ENCODE measurements at regions not wholly inside any gene's neighbourhood (a gene's known extent, or its start where the extent isn't known, plus 50 kb on each side); places are given as distances from the start of the nearest gene placed in this dataset.

DNA sequence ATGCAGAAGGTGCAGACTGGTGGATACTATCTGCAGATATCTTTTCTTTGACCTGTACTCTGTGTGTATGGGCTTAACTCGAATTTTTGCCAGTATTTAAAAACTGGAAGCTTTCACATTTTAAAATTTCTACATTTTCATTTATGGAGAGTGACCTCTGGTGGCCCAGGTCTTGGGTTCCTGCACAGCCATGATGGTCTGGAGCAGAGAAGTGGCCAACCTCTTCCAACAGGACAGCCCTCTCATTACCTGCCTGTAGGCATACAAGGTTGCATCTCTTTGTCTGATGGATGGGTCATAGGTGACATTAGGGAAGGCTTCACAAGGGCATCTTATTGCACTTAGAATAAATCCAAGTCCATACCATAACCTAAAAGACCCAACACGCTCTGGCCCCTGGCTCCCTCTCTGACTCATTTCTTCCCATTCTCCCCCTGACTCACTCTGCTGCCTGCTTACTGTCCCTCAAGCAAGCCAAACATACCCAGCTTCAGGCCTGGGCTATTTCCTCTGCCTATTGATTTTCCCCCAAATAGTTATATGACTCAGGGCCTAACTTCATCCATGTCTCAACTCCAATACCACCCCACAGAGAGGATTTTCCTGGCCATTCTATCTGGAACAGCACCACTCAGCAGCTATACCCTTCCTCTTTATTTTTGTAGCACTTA, 113.3 kb upstream of the SLC1A3 start:
- H3K4me3 ChIP-seq = no peak overlapping the region
- H3K27ac ChIP-seq = no peak overlapping the region
- no peaks in the 10 kb centered on the region for H3K9me3 ChIP-seq
- TF ChIP-seq POLR2A (IDR thresholded peaks at IDR 0.05) = no peak
- TF ChIP-seq EP300 (IDR thresholded peaks at IDR 0.05) = no peak
- TF ChIP-seq, protein P1, sequence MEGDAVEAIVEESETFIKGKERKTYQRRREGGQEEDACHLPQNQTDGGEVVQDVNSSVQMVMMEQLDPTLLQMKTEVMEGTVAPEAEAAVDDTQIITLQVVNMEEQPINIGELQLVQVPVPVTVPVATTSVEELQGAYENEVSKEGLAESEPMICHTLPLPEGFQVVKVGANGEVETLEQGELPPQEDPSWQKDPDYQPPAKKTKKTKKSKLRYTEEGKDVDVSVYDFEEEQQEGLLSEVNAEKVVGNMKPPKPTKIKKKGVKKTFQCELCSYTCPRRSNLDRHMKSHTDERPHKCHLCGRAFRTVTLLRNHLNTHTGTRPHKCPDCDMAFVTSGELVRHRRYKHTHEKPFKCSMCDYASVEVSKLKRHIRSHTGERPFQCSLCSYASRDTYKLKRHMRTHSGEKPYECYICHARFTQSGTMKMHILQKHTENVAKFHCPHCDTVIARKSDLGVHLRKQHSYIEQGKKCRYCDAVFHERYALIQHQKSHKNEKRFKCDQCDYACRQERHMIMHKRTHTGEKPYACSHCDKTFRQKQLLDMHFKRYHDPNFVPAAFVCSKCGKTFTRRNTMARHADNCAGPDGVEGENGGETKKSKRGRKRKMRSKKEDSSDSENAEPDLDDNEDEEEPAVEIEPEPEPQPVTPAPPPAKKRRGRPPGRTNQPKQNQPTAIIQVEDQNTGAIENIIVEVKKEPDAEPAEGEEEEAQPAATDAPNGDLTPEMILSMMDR (IDR thresholded peaks at IDR 0.05) = no peak
- TF ChIP-seq POLR2AphosphoS5 (IDR thresholded peaks at IDR 0.05) = no peak
- no peaks in the 10 kb centered on the region for H3K36me3 ChIP-seq
- H3K4me1 ChIP-seq = peaks cover 17% of the 10 kb centered on the region
- no peak for DNase-seq (ENCODE audit: low spot score in 2 of 2)
- H3K27me3 ChIP-seq = no peaks in the 10 kb centered on the region
- WGBS = 83% methylated on average over 2 of the region's 2 CpGs

DNA sequence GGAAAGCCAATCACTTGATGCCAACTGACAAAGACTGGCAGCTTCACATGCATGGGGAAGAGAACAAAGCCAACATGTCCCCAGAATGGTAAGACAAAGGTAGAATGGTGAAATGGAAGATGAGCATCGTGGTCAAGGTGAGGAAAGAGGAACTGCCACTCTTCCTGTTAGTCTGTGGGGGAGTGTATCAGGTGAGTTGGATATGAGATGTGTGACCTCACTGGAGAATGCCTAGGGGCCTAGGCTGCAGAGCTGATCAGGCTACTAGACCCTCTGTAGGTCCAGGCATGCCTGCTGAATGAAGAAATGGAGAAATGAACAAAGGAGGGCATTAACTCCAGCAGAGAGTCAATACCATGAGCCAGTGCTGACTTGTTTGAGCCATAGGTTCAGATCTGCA, 112.4 kb upstream of the SLC1A3 start:
- TF ChIP-seq, protein P1 (IDR thresholded peaks at IDR 0.05) = no peak
- TF ChIP-seq EP300 (IDR thresholded peaks at IDR 0.05) (no peak), POLR2A (IDR thresholded peaks at IDR 0.05) (no peak)
- DNase-seq (ENCODE audit: low spot score in 2 of 2) = no peak
- 91% methylated on average over 1 of the region's 1 CpG for WGBS
- H3K27ac ChIP-seq = no peak overlapping the region
- H3K4me3 ChIP-seq = no peak overlapping the region
- no peaks in the 10 kb centered on the region for H3K27me3 ChIP-seq
- H3K9me3 ChIP-seq = no peaks in the 10 kb centered on the region
- no peaks in the 10 kb centered on the region for H3K36me3 ChIP-seq
- H3K4me1 ChIP-seq = peaks cover 17% of the 10 kb centered on the region

- Histone ChIP-seq H3K27me3 (no peaks in the 10 kb centered on the region), H3K4me3 (no peak overlapping the region), H3K36me3 (no peaks in the 10 kb centered on the region), H3K4me1 (peaks cover 17% of the 10 kb centered on the region), H3K9me3 (no peaks in the 10 kb centered on the region), H3K27ac (no peak overlapping the region)
- TF ChIP-seq EP300 (IDR thresholded peaks at IDR 0.05) (no peak), POLR2AphosphoS5 (IDR thresholded peaks at IDR 0.05) (no peak), POLR2A (IDR thresholded peaks at IDR 0.05) (no peak)
- TF ChIP-seq, protein P1 (IDR thresholded peaks at IDR 0.05) = no peak
- DNase-seq (ENCODE audit: low spot score in 2 of 2) = no peak
- 23% methylated on average over 6 of the region's 6 CpGs for WGBS
Observed at GRCh38 chr5:36494841-36495601, 111.4 kb upstream of the SLC1A3 start.

GRCh38 chr5:36495611-36496010, 110.8 kb upstream of the SLC1A3 start:
- no peaks in the 10 kb centered on the region for H3K27me3 ChIP-seq
- WGBS = 45% methylated on average over 2 of the region's 2 CpGs
- no peaks in the 10 kb centered on the region for H3K9me3 ChIP-seq
- no peaks in the 10 kb centered on the region for H3K36me3 ChIP-seq
- no peak overlapping the region for H3K27ac ChIP-seq
- TF ChIP-seq EP300 (IDR thresholded peaks at IDR 0.05) (no peak), POLR2AphosphoS5 (IDR thresholded peaks at IDR 0.05) (no peak), POLR2A (IDR thresholded peaks at IDR 0.05) (no peak)
- TF ChIP-seq, protein P1 (IDR thresholded peaks at IDR 0.05) = no peak
- H3K4me3 ChIP-seq = no peak overlapping the region
- no peak for DNase-seq (ENCODE audit: low spot score in 2 of 2)
- H3K4me1 ChIP-seq = peaks cover 17% of the 10 kb centered on the region

- 80% methylated on average over 4 of the region's 4 CpGs for WGBS
- TF ChIP-seq POLR2AphosphoS5 (IDR thresholded peaks at IDR 0.05) (no peak), POLR2A (IDR thresholded peaks at IDR 0.05) (no peak), EP300 (IDR thresholded peaks at IDR 0.05) (no peak)
- TF ChIP-seq, protein P1 (IDR thresholded peaks at IDR 0.05) = no peak
- no peak overlapping the region for H3K4me3 ChIP-seq
Observed at GRCh38 chr5:36496471-36496870, 109.9 kb upstream of the SLC1A3 start.

More at GRCh38 chr5:36496471-36496870, 109.9 kb upstream of the SLC1A3 start:
- H3K27me3 ChIP-seq = no peaks in the 10 kb centered on the region
- H3K9me3 ChIP-seq = no peaks in the 10 kb centered on the region
- H3K4me1 ChIP-seq = peaks cover 17% of the 10 kb centered on the region
- DNase-seq (ENCODE audit: low spot score in 2 of 2) = no peak
- no peak overlapping the region for H3K27ac ChIP-seq
- H3K36me3 ChIP-seq = no peaks in the 10 kb centered on the region

Data from suprapubic skin (tissue), 4 donors.